PC-3 (cell line): ENCODE measurements at regions not wholly inside any gene's neighbourhood (a gene's known extent, or its start where the extent isn't known, plus 50 kb on each side); places are given as distances from the start of the nearest gene placed in this dataset.

Source experiments
- EZH2phosphoT487 ChIP-seq: fragments of 300-600 bp; sonication (generic); IDR thresholded peaks from 2 replicates; pipeline ENCODE4 v1.6.1; 2018; ENCODE audit warnings: mild to moderate bottlenecking, antibody characterized with exemption, low read length, borderline replicate concordance
- TF ChIP-seq, protein P1 (sequence below): fragments of 300-600 bp; sonication (generic); conservative IDR thresholded peaks from 2 replicates; pipeline ENCODE4 v1.5.1; 2017; ENCODE audit warnings: antibody characterized with exemption, low read depth, mild to moderate bottlenecking, low read length

GRCh38 chr5:8254674-8255073 lies 385.7 kb downstream of the MTRR start:
- TF ChIP-seq, protein P1, sequence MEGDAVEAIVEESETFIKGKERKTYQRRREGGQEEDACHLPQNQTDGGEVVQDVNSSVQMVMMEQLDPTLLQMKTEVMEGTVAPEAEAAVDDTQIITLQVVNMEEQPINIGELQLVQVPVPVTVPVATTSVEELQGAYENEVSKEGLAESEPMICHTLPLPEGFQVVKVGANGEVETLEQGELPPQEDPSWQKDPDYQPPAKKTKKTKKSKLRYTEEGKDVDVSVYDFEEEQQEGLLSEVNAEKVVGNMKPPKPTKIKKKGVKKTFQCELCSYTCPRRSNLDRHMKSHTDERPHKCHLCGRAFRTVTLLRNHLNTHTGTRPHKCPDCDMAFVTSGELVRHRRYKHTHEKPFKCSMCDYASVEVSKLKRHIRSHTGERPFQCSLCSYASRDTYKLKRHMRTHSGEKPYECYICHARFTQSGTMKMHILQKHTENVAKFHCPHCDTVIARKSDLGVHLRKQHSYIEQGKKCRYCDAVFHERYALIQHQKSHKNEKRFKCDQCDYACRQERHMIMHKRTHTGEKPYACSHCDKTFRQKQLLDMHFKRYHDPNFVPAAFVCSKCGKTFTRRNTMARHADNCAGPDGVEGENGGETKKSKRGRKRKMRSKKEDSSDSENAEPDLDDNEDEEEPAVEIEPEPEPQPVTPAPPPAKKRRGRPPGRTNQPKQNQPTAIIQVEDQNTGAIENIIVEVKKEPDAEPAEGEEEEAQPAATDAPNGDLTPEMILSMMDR, result peak; percentile 23; the same call in 1 of the 2 replicates
- TF ChIP-seq EZH2phosphoT487, result no peak
